Lower leg skin (tissue), 3 donors: ENCODE measurements at regions not wholly inside any gene's neighbourhood (a gene's known extent, or its start where the extent isn't known, plus 50 kb on each side); places are given as distances from the start of the nearest gene placed in this dataset.

Experiments used
- POLR2A ChIP-seq, 2 donors: fragments of 450-650 bp; IDR thresholded peaks; one replicate each; pipeline ENCODE4 v1.6.1; 2016 to 2017; ENCODE audit warnings: antibody characterized with exemption in 2 of 2, mild to moderate bottlenecking in 1 of 2, moderate library complexity in 1 of 2
- TF ChIP-seq, protein P1 (sequence below), 3 donors: fragments of 450-650 bp; IDR thresholded peaks; one replicate each; pipeline ENCODE4 v1.5.1; 2016; ENCODE audit warnings: antibody characterized with exemption in 3 of 3, mild to moderate bottlenecking in 3 of 3, moderate library complexity in 2 of 3

DNA sequence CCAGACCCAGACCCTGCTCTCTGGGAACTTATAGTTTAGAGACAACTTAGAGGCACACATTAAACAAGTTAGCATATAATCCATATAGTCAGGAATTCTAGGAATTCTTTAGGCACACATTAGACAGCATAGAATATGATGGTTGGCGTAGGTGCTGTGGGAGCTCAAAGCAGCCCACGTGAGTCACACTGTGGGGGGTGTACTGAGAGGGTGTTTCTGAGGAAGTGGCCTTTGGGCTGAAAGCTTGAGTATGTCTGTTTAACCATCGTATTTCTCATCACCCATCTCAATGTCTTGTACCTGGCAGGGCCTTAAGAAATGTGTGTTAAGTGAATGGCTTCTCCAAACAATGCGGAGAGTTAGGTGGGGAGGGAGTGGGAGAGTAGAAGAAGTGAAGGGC, 67.2 kb downstream of the TMEM30B start:
- TF ChIP-seq, protein P1, sequence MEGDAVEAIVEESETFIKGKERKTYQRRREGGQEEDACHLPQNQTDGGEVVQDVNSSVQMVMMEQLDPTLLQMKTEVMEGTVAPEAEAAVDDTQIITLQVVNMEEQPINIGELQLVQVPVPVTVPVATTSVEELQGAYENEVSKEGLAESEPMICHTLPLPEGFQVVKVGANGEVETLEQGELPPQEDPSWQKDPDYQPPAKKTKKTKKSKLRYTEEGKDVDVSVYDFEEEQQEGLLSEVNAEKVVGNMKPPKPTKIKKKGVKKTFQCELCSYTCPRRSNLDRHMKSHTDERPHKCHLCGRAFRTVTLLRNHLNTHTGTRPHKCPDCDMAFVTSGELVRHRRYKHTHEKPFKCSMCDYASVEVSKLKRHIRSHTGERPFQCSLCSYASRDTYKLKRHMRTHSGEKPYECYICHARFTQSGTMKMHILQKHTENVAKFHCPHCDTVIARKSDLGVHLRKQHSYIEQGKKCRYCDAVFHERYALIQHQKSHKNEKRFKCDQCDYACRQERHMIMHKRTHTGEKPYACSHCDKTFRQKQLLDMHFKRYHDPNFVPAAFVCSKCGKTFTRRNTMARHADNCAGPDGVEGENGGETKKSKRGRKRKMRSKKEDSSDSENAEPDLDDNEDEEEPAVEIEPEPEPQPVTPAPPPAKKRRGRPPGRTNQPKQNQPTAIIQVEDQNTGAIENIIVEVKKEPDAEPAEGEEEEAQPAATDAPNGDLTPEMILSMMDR (IDR thresholded peaks at IDR 0.05) = no peak
- TF ChIP-seq POLR2A (IDR thresholded peaks at IDR 0.05) = no peak
